ENCODE measurements at regions not wholly inside any gene's neighbourhood (a gene's known extent, or its start where the extent isn't known, plus 50 kb on each side); places are given as distances from the start of the nearest gene placed in this dataset.

- Mint-ChIP-seq H3K36me3 (no peaks in the 10 kb centered on the region), H3K27ac (no peak overlapping the region), H3K9me3 (no peaks in the 10 kb centered on the region), H3K4me3 (no peak overlapping the region), H3K27me3 (peaks cover 4 to 5% of the 10 kb centered on the region in 2 donors), H3K4me1 (no peaks in the 10 kb centered on the region)
- Histone ChIP-seq H3K36me3 (ENCODE audit: control insufficient read depth in 2 of 2, extremely low read depth in 1 of 2, insufficient read depth in 1 of 2, low read length in 1 of 2) (no peaks in the 10 kb centered on the region), H3K27me3 (replicated peaks in 1 of 2; ENCODE audit: control insufficient read depth in 2 of 2, extremely low read depth in 1 of 2, insufficient read depth in 2 of 2, low read length in 1 of 2) (peaks cover 0 to 4% of the 10 kb centered on the region in 2 experiments), H3K9me3 (no peaks in the 10 kb centered on the region), H3K27ac (ENCODE audit: low read length) (no peak overlapping the region), H3K4me3 (ENCODE audit: control insufficient read depth in 1 of 2, extremely low read depth in 1 of 2, low read length in 1 of 2) (no peak overlapping the region), H3K4me1 (ENCODE audit: control insufficient read depth in 1 of 2, extremely low read depth in 1 of 2, insufficient read depth in 2 of 2, low read length in 2 of 2) (no peaks in the 10 kb centered on the region)
- POLR2A ChIA-PET, result interaction anchor here in 1 of 2 donors (0.7 kb wide), 1 partner anchor 463 kb away, joined by 3 read pairs; no protein-coding TSS in a partner anchor
- WGBS (ENCODE audit: insufficient coverage), result 60% methylated on average over 1 of the region's 5 CpGs
- ATAC-seq (replicated peaks in 1 of 4), result no peak
- CTCF ChIA-PET, result interaction anchor here (0.7 to 2.3 kb wide), 9 partner anchors 8 to 881 kb away, joined by 3 to 7 read pairs (median 5); no protein-coding TSS in a partner anchor
- peak in 1 of 35 experiments; percentile 42 for DNase-seq
These were observed 186.2 kb upstream of the GPR12 start for GRCh38 chr13:26946684-26947343.

DNA sequence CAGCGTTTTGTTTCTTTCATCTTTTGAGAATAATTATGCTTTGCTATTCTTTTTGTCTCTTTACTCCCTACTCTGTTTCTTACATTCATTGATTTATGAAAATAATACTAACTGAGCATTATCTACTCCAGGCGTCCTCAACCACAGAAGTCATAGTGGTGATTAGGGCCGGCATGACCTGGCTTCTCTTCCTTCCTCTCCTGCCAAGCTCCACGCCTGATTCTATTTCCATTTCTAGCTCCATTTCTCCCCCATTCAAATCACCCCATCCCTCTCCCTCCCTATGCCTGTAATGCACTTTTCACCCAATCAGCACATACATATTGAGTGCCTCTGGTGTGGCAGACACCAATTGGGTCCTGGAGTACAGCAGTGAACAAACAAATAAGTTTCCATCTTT lies 183.2 kb upstream of the GPR12 start:
- ChIA-PET CTCF (interaction anchor here in 1 of 2 donors (0.7 kb wide), 1 partner anchor 913 kb away, joined by 7 read pairs; no protein-coding TSS in a partner anchor), POLR2A (no interaction called here)
- Mint-ChIP-seq H3K4me3 (no peak overlapping the region), H3K4me1 (no peaks in the 10 kb centered on the region), H3K27me3 (peaks cover 6 to 7% of the 10 kb centered on the region in 2 donors), H3K27ac (no peak overlapping the region), H3K36me3 (no peaks in the 10 kb centered on the region), H3K9me3 (no peaks in the 10 kb centered on the region)
- ATAC-seq (replicated peaks in 1 of 4), result no peak
- Histone ChIP-seq H3K4me1 (ENCODE audit: control insufficient read depth in 1 of 2, extremely low read depth in 1 of 2, insufficient read depth in 2 of 2, low read length in 2 of 2) (no peaks in the 10 kb centered on the region), H3K27ac (ENCODE audit: low read length) (no peak overlapping the region), H3K36me3 (ENCODE audit: control insufficient read depth in 2 of 2, extremely low read depth in 1 of 2, insufficient read depth in 1 of 2, low read length in 1 of 2) (no peaks in the 10 kb centered on the region), H3K9me3 (no peaks in the 10 kb centered on the region), H3K27me3 (replicated peaks in 1 of 2; ENCODE audit: control insufficient read depth in 2 of 2, extremely low read depth in 1 of 2, insufficient read depth in 2 of 2, low read length in 1 of 2) (peaks cover 0 to 3% of the 10 kb centered on the region in 2 experiments), H3K4me3 (ENCODE audit: control insufficient read depth in 1 of 2, extremely low read depth in 1 of 2, low read length in 1 of 2) (no peak overlapping the region)
- 47% methylated on average over 3 of the region's 4 CpGs for WGBS (ENCODE audit: insufficient coverage)
- DNase-seq, result no peak

DNA sequence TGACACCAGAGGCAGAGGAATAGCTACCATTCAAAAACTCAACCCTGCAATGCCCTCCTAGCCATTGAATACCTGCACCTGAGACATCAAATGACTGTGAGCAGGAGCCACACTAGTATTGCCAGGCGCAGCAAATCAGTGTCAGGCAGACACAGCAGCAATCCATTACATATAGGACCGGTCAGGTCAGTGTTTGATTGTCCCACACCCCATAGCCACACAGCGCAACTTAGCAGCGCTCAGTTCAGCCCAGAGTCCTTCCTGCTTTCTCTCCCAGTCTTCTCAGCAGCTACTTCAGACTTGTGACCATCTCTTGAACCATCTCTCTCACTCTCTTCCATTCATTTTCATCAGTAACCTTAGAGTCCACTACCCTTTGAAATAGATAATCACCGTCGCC lies 181.6 kb upstream of the GPR12 start:
- peaks cover 9 to 10% of the 10 kb centered on the region in 2 donors for H3K27me3 Mint-ChIP-seq
- Histone ChIP-seq H3K9me3 (no peaks in the 10 kb centered on the region), H3K27me3 (replicated peaks in 1 of 2; ENCODE audit: control insufficient read depth in 2 of 2, extremely low read depth in 1 of 2, insufficient read depth in 2 of 2, low read length in 1 of 2) (peaks cover 0 to 3% of the 10 kb centered on the region in 2 experiments), H3K4me1 (ENCODE audit: control insufficient read depth in 1 of 2, extremely low read depth in 1 of 2, insufficient read depth in 2 of 2, low read length in 2 of 2) (no peaks in the 10 kb centered on the region), H3K36me3 (ENCODE audit: control insufficient read depth in 2 of 2, extremely low read depth in 1 of 2, insufficient read depth in 1 of 2, low read length in 1 of 2) (no peaks in the 10 kb centered on the region), H3K27ac (ENCODE audit: low read length) (no peak overlapping the region), H3K4me3 (ENCODE audit: control insufficient read depth in 1 of 2, extremely low read depth in 1 of 2, low read length in 1 of 2) (no peak overlapping the region)
- ChIA-PET CTCF (interaction anchor here in 1 of 2 donors (0.6 to 1.2 kb wide), 3 partner anchors 10 to 1734 kb away, joined by 3 to 5 read pairs (median 5); no protein-coding TSS in a partner anchor), POLR2A (interaction anchor here in 1 of 2 donors (0.6 kb wide), 2 partner anchors 281 to 1067 kb away, joined by 3 to 4 read pairs; no protein-coding TSS in a partner anchor)
- no peak overlapping the region for H3K27ac Mint-ChIP-seq
- 95% methylated on average over 6 of the region's 6 CpGs for WGBS (ENCODE audit: insufficient coverage)
- no peaks in the 10 kb centered on the region for H3K36me3 Mint-ChIP-seq
- no peak for DNase-seq
- no peak overlapping the region for H3K4me3 Mint-ChIP-seq
- no peaks in the 10 kb centered on the region for H3K4me1 Mint-ChIP-seq
- ATAC-seq (replicated peaks in 1 of 4), result no peak
- H3K9me3 Mint-ChIP-seq, result no peaks in the 10 kb centered on the region

DNA sequence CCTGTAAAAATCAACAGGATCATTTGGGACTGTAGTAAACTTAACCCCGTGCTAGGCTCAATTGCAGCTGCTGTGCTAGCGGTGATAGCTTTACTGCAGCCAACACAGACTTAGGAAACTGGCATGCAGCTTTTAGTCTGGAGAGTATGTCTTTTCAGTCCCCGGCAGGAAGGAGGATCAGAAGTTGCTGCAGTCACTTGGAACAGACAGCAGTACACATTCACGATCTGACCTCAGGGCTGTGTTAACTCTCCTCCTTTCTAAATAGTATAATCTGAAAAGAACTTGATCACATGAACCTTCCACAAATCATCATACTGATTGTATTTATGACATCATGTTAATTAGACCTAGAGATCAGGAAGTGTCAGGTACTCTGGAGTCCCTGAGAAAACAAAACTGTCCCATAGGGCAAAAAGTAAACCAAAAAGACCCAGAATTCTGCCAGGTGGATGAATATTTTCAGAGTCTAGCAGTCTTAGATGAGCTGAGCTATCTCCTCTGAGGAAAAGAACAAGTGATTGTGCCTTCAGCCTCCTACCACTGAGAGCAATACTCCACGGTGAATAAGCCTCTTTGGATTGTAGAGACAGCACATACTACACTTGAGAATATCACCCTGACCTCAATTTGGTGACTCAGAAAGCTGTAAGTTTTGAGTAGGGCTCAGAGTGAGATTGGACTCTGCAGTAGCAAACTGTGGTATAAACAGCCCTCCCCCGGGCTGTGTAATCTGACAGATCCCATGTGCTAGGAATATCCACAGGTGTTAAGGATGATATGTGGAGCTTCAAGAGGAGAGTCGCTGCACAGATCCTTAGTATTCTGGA lies 181.0 kb upstream of the GPR12 start:
- no peaks in the 10 kb centered on the region for H3K36me3 Mint-ChIP-seq
- H3K27ac Mint-ChIP-seq, result no peak overlapping the region
- H3K4me3 ChIP-seq (ENCODE audit: control insufficient read depth in 1 of 2, extremely low read depth in 1 of 2, low read length in 1 of 2), result no peak overlapping the region

GRCh38 chr13:26934096-26934495 lies 173.5 kb upstream of the GPR12 start:
- WGBS (ENCODE audit: insufficient coverage), result 61% methylated on average over 3 of the region's 7 CpGs
- Histone ChIP-seq H3K9me3 (no peaks in the 10 kb centered on the region), H3K27me3 (replicated peaks in 1 of 2; ENCODE audit: control insufficient read depth in 2 of 2, extremely low read depth in 1 of 2, insufficient read depth in 2 of 2, low read length in 1 of 2) (peaks cover 0 to 14% of the 10 kb centered on the region in 2 experiments), H3K36me3 (ENCODE audit: control insufficient read depth in 2 of 2, extremely low read depth in 1 of 2, insufficient read depth in 1 of 2, low read length in 1 of 2) (no peaks in the 10 kb centered on the region), H3K4me3 (ENCODE audit: control insufficient read depth in 1 of 2, extremely low read depth in 1 of 2, low read length in 1 of 2) (no peak overlapping the region), H3K27ac (ENCODE audit: low read length) (no peak overlapping the region), H3K4me1 (ENCODE audit: control insufficient read depth in 1 of 2, extremely low read depth in 1 of 2, insufficient read depth in 2 of 2, low read length in 2 of 2) (peaks cover 0 to 6% of the 10 kb centered on the region in 2 experiments)
- POLR2A ChIA-PET, result no interaction called here
- peaks cover 0 to 5% (median 3%) of the 10 kb centered on the region in 3 donors for H3K4me1 Mint-ChIP-seq
- ATAC-seq (replicated peaks in 1 of 4) (no peak), DNase-seq (no peak)
- CTCF ChIA-PET, result no interaction called here
- no peaks in the 10 kb centered on the region for H3K36me3 Mint-ChIP-seq
- no peak overlapping the region for H3K4me3 Mint-ChIP-seq
- no peaks in the 10 kb centered on the region for H3K9me3 Mint-ChIP-seq
- no peak overlapping the region for H3K27ac Mint-ChIP-seq
- peaks cover 5 to 10% of the 10 kb centered on the region in 2 donors for H3K27me3 Mint-ChIP-seq

More for the DNA sequence above, 181.0 kb upstream of the GPR12 start:
- H3K27me3 Mint-ChIP-seq, result peaks cover 9 to 10% of the 10 kb centered on the region in 2 donors
- Histone ChIP-seq H3K27ac (ENCODE audit: low read length) (no peak overlapping the region), H3K4me1 (ENCODE audit: control insufficient read depth in 1 of 2, extremely low read depth in 1 of 2, insufficient read depth in 2 of 2, low read length in 2 of 2) (no peaks in the 10 kb centered on the region), H3K36me3 (ENCODE audit: control insufficient read depth in 2 of 2, extremely low read depth in 1 of 2, insufficient read depth in 1 of 2, low read length in 1 of 2) (no peaks in the 10 kb centered on the region), H3K27me3 (replicated peaks in 1 of 2; ENCODE audit: control insufficient read depth in 2 of 2, extremely low read depth in 1 of 2, insufficient read depth in 2 of 2, low read length in 1 of 2) (peaks cover 0 to 3% of the 10 kb centered on the region in 2 experiments), H3K9me3 (no peaks in the 10 kb centered on the region)
- no peaks in the 10 kb centered on the region for H3K9me3 Mint-ChIP-seq
- 77% methylated on average over 3 of the region's 7 CpGs for WGBS (ENCODE audit: insufficient coverage)
- ATAC-seq (replicated peaks in 1 of 4), result no peak
- ChIA-PET POLR2A (interaction anchor here in 1 of 2 donors (0.6 kb wide), 2 partner anchors 282 to 1068 kb away, joined by 3 to 4 read pairs; no protein-coding TSS in a partner anchor), CTCF (interaction anchor here (0.6 to 1.5 kb wide), 4 partner anchors 10 to 1734 kb away, joined by 3 to 5 read pairs (median 4); no protein-coding TSS in a partner anchor)
- H3K4me1 Mint-ChIP-seq, result no peaks in the 10 kb centered on the region
- no peak overlapping the region for H3K4me3 Mint-ChIP-seq
- no peak for DNase-seq

DNA sequence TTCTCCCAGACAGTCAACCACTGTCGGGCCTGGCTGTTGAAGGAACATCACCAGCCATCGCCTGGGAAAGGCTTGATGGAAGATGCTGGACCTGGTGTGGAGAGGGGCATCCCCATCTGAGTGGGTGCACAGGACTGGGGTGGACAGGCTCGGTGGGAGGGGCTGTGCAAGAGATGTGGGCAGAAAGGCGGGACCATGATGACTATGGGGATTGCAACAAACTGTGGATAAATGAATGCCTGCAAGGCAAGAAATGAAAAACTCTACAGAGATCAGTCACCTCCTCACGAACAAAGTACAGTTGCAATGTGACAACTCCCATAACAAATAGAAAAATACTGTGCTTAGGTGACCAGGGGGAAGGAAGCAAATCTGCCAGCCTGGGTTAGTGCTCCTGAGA lies 171.9 kb upstream of the GPR12 start:
- Histone ChIP-seq H3K9me3 (no peaks in the 10 kb centered on the region), H3K27me3 (replicated peaks in 1 of 2; ENCODE audit: control insufficient read depth in 2 of 2, extremely low read depth in 1 of 2, insufficient read depth in 2 of 2, low read length in 1 of 2) (peaks cover 0 to 11% of the 10 kb centered on the region in 2 experiments), H3K4me1 (ENCODE audit: control insufficient read depth in 1 of 2, extremely low read depth in 1 of 2, insufficient read depth in 2 of 2, low read length in 2 of 2) (peaks cover 0 to 6% of the 10 kb centered on the region in 2 experiments), H3K27ac (ENCODE audit: low read length) (no peak overlapping the region), H3K4me3 (ENCODE audit: control insufficient read depth in 1 of 2, extremely low read depth in 1 of 2, low read length in 1 of 2) (no peak overlapping the region), H3K36me3 (ENCODE audit: control insufficient read depth in 2 of 2, extremely low read depth in 1 of 2, insufficient read depth in 1 of 2, low read length in 1 of 2) (no peaks in the 10 kb centered on the region)
- no peaks in the 10 kb centered on the region for H3K9me3 Mint-ChIP-seq
- DNase-seq, result no peak
- H3K27ac Mint-ChIP-seq, result no peak overlapping the region
- no peaks in the 10 kb centered on the region for H3K36me3 Mint-ChIP-seq
- ChIA-PET CTCF (no interaction called here), POLR2A (no interaction called here)
- no peak overlapping the region for H3K4me3 Mint-ChIP-seq
- WGBS (ENCODE audit: insufficient coverage), result 75% methylated on average over 2 of the region's 5 CpGs
- H3K4me1 Mint-ChIP-seq, result peaks cover 0 to 5% (median 3%) of the 10 kb centered on the region in 3 donors
- no peak for ATAC-seq (replicated peaks in 1 of 4)
- peaks cover 0 to 4% of the 10 kb centered on the region in 2 donors for H3K27me3 Mint-ChIP-seq
